ENCODE measurements at regions not wholly inside any gene's neighbourhood (a gene's known extent, or its start where the extent isn't known, plus 50 kb on each side); places are given as distances from the start of the nearest gene placed in this dataset.

DNA sequence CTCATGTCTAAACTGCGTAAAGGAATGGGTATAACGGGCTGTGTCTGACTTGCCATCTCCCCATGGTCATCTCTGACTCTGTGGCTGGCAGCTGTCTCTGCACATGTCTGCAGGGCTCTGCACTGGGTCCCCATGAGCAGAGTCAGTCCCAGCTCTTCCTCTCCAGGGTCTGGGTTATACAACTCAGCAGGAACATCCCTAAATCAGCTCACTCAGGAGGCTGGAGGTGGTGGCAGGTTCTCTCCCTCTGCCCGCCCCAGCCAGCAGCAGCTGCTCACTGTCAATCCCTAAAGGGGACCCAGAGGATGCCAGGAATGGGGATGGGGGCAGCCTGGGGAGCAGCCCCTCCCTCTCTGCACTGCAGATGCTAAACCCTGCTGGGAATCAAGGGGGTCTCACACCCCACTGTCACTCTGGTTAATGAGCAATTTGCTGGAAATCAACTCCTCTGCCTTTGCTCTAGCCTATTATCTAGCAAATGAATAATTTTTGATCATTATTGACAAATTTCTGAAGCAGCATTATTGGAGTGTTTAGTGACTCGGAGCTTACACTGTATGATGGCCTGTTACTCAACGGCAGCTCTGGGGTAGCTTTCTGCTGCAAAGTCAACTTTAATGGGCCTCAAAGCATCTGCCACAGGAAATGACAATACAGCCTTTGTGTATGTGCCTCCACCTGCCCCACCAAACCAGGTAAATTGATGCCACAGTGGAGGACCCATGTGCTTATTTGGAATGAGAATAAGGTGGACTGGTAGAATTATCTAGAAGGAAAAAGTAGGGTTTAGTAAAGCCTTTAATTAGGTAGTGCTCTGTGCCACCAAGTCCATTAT lies 55.7 kb upstream of the SHANK2 start:
- no peak for DNase-seq

DNA sequence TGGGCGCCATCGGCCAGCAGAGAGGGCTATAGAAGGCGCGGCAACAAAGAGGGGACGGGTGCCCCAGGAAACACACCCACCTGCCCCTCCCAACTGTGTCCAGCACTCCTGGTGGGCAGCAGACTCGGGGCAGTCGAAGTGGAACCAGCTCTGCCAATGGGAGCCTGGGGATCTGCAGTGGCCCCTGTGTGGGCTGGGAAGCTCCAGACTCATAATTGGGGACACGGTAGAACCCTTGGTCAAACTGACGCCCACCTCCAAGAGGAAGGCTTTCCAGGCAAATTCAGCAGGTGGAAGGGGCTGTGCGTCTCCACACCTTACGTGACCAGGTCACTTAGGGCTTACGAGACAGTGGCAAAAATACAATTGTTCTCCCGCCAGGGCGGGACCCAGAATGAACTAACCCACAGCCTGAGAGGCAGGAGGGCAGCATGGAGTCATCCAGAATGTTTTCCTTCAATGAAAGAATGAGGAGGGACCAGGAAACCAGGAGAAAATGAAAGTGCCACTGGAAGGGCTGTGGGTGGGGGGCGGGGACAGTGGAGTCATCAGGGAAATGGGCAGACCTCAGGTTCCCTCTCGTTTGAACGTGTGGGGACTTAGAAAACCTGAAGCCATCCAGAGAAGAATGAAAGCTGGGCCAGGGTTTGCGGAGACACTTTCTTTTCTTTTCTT lies 53.2 kb upstream of the SHANK2 start:
- DNase-seq, result no peak

DNA sequence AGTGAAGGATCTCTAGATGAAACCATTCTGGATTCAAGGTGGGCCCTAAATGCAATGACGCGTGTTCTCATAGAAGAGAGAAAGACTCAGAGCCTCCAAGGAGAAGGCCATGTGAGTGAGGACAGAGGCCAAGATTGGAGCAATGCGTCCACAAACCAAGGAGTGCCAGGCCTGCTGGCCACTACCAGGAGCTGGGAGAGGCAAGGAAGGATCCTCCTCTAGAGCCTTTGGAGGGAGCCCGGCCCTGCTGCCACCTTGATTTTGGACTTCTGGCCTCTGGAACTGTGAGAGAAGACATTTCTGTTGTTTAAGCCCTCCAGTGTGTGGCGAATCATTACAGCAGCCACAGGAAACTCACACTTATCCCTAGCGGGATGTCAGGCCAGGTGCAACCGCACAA lies 52.7 kb upstream of the SHANK2 start:
- DNase-seq, result no peak

GRCh38 chr11:71304491-71304890 lies 52.1 kb upstream of the SHANK2 start:
- DNase-seq, result no peak

DNA sequence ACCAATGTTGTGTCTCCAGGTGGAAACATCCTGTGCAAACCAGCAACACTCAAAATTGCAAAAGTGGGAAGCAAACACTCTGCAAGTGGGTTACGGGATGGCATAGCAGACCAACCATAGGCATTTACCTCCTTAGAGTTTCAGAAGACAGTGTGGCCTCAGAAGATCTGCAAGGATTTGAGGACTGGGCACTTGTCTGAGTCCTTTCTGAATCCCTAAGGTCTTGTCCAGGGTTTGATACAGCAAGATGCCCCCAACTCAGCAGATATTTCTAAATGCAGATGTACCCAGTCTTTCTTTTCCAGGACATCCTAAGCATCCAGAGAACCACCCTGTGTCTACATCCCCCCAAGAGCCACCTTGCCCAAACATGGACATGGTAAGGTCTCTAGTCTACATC lies 51.7 kb upstream of the SHANK2 start:
- DNase-seq, result no peak

DNA sequence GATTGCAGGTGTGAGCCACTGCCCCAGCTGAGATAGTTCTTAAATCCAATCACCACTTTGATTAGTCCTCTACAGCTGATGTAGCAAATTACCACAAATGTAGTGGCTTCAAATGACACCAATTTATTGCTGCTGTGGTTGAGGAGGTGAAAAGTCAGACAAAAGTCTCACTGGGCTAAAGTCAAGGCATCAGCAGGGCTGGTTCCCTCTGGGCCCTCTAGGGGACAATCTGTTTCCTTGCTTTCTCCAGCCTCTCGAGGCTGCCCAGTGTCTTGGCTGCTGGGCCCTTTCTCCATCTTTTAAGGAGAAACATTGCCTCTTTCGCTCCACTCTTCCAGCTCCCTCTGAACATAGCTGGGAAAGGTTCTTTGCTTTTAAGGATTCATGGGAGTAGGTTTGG lies 50.5 kb upstream of the SHANK2 start:
- DNase-seq, result no peak

GRCh38 chr11:71302534-71302909 lies 50.1 kb upstream of the SHANK2 start:
- no peak for DNase-seq

Measured in NCI-H2107 (cell line).